ENCODE measurements at regions not wholly inside any gene's neighbourhood (a gene's known extent, or its start where the extent isn't known, plus 50 kb on each side); places are given as distances from the start of the nearest gene placed in this dataset.

- no peak overlapping the region for H3K27ac ChIP-seq
- TF ChIP-seq ZFX (IDR thresholded peaks at IDR 0.05): no peak
- TF ChIP-seq CTCF (conservative IDR thresholded peaks at IDR 0.05): no peak
Measured at GRCh38 chr11:106418791-106419190, 341.3 kb downstream of the AASDHPPT start.

DNA sequence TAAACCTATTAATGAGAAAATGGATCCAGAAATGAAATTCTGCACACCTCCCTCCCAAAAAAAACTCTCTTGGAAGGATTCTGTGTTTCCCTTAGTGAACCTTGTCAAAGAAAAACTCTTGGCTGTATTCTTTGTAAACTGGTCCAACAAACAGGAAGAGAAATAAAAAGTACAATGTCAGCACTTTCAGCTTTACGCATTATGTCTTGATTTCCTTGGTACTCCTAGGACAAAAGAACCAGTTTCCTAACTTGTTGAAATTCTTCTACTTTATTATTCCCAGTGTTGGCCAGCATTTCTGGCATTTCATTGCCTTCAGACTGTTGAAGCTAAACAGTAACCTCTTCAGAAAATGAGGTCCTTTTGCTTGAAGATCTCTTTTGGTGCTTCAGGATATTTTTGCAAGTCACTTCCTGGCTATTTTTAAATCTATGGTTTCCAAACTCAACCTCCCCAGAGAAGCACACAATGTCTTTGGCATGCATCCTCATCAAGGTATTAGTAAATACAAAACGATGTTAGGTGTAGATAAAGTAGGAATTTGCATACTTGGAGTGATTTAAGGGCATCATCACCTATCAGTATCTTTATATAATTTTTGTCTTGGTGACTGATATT is 342.7 kb downstream of the AASDHPPT start:
- no peak for TF ChIP-seq ZFX (IDR thresholded peaks at IDR 0.05)
- no peak for TF ChIP-seq CTCF (conservative IDR thresholded peaks at IDR 0.05)
- no peak overlapping the region for H3K27ac ChIP-seq

DNA sequence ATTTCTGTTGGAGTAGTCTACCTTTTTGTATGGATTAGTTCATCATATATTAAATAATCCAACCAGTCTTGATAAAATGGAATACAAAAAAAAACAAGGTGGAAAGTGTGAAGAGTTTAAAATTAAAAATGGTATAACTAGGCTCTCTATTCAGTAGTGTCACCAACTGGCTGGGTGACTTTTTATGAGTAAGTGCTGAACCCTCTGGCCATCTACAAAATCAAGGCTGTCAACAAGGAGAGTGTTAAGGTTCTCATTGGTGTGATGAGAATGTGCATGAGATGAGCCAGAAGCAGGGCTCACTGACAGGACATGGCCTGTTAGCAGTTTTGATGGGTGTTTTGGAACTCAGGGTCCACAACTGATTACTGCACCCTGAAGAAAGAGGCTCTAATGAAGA is 343.2 kb downstream of the AASDHPPT start:
- TF ChIP-seq ZFX (IDR thresholded peaks at IDR 0.05): no peak
- no peak for TF ChIP-seq CTCF (conservative IDR thresholded peaks at IDR 0.05)
- no peak overlapping the region for H3K27ac ChIP-seq

GRCh38 chr11:106421676-106422292 is 344.3 kb downstream of the AASDHPPT start:
- H3K27ac ChIP-seq: no peak overlapping the region
- TF ChIP-seq CTCF (conservative IDR thresholded peaks at IDR 0.05): no peak
- no peak for TF ChIP-seq ZFX (IDR thresholded peaks at IDR 0.05)

- TF ChIP-seq CTCF (conservative IDR thresholded peaks at IDR 0.05): no peak
- TF ChIP-seq ZFX (IDR thresholded peaks at IDR 0.05): no peak
- H3K27ac ChIP-seq: no peak overlapping the region
Measured at GRCh38 chr11:106422583-106422982, 345.1 kb downstream of the AASDHPPT start.

GRCh38 chr11:106424111-106424510 is 346.6 kb downstream of the AASDHPPT start:
- no peak for TF ChIP-seq ZFX (IDR thresholded peaks at IDR 0.05)
- TF ChIP-seq CTCF (conservative IDR thresholded peaks at IDR 0.05): no peak
- no peak overlapping the region for H3K27ac ChIP-seq

DNA sequence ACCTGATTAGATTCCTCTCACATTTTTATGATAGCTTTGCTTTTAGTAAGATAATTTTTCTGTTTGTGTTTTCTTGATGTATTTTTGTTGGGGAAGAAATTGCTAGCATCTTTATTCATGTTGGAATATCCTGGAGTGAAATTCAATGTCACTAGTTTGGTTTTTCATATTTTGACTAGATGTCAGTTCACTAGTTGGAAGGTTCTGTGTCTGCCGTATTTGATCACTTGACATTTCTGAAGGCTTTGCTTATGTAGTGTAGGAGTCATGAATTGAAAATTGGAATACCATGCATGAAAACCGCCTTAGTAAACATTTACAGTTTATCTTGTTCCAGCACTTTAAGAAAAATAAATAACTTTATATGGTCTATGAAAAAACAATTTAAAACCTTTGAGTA is 348.4 kb downstream of the AASDHPPT start:
- H3K27ac ChIP-seq: no peak overlapping the region
- TF ChIP-seq ZFX (IDR thresholded peaks at IDR 0.05) (no peak), CTCF (conservative IDR thresholded peaks at IDR 0.05) (no peak)
